ENCODE measurements at regions not wholly inside any gene's neighbourhood (a gene's known extent, or its start where the extent isn't known, plus 50 kb on each side); places are given as distances from the start of the nearest gene placed in this dataset.
A peak's percentile ranks its signal among the peaks of the same experiment; 100 is the strongest.

DNA sequence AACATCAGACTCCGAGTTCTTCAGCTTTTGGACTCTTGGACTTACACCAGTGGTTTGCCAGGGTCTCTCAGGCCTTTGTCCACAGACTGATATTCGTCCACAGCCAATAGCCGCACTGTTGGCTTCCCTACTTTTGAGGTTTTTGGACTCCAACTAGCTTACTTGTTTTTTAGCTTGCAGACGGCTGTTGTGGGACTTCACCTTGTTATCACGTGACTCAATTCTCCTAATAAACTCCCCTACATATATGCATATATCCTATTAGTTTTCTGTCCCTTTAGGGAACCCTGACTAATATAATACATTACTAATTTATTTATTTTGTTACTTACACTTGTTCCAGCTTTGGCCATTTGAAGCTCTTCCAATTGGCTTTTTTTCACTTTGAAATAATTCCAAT is 311.3 kb downstream of the BMP2 start:
- no peak for DNase-seq

DNA sequence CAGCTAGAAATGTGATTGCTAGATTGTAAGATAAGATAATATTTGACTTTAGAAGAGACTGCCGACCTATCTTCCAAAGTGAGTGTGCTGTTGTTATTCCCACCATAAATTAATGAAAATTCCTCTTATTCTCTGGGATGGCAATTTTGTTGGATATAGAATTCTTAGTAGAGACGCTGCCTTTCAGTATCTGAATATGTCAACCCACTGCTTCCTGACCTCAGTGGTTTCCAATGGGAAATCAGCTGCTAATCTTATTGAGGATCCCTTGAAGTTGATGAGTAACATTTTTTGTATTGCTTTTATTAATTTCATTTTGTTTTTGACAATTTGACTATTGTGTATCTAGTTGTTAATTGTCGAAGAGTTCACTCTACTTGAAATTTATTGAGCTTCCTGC is 313.0 kb downstream of the BMP2 start:
- no peak for DNase-seq

DNA sequence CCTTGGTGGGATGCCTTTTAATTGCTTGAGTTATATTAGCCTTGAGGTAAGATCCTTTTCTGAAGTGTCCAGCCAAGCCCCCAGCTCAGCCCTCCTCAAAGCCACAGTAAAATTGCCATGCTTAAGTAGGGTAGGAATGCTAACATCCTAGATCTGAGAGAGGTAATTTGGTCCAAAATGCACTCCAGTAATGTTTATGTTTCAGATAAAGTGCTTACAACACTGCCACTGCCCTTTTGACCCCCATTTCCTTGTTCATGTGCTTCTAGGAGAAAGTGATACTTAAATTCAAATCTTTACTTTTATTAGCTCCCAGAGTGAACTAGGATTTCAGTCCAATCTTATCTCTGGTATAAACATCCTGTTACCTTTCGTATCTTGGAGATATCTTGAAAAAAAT is 318.0 kb downstream of the BMP2 start:
- no peak for DNase-seq

DNA sequence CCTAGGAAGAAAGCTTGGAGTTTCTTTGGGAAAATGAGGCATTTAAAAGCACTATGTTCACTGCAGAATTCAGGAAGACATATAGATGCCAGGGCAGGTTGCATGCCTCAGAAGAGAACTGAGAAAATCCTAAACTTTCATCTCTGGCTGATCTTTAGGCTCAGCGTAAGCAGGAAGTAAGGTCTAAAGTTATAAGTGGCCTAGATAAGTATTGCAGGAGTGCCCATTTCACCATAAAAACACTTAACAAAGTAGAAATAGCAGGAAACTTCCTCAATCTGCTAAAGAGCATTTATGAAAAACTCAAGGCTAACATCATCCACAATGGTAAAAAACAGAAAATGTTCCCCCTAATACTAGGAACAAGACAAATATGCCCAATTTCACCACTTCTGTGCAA is 320.3 kb downstream of the BMP2 start:
- DNase-seq, result no peak

DNA sequence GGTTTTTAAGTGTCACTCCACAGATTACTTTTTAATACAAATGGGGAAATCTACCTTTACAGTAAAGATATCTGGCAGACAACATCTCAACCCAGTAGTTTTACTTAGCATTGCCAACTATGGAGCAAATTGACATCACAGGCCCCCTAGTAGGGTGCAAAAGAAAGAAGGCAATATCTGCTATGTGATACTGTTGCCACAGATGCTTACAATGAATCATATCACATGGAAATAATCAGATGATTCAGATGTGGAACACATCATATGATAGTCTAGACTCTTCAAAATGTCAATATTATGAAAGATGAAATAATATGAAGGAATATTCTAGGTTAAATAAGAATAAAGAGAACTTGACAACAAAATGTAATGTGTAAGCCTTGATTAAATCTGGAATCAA is 322.5 kb downstream of the BMP2 start:
- DNase-seq, result no peak

DNA sequence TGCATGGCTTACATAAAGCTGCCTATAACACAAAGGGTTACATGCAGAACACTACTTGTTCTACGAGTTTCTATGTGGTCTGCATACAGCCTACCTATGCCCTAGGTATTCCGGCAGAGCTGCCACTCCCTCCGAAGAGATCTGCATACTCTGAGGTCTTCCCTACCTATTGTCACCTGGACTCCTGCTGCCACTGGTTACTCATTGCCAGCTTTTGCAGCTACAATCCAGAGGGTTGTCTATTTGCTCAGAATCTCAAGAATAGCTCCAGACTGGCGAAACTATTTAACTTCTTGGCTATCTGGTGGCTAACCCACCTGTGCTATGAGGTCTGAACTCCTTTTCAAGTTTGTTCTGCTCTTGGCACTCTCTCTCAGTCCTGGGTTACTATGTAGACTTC is 323.3 kb downstream of the BMP2 start:
- DNase-seq, result no peak

DNA sequence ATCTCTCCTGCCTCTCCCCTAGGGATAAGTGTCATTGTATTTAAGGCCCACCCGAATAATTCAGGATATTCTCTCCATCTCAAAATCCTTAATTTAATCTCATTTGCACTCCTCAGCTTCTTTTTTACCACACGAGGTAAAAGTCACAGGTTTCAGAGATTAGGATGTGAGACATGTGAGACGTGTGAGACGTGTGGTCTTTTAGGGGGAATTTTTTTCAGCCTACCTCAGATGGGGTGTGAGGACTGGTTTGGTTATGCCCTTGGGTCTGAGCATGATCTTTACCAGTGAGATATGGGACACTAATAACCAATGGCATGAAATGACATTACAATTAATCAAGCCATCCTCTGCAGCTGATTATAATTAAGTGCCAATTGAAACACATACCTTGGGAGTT is 324.2 kb downstream of the BMP2 start:
- no peak for DNase-seq

DNA sequence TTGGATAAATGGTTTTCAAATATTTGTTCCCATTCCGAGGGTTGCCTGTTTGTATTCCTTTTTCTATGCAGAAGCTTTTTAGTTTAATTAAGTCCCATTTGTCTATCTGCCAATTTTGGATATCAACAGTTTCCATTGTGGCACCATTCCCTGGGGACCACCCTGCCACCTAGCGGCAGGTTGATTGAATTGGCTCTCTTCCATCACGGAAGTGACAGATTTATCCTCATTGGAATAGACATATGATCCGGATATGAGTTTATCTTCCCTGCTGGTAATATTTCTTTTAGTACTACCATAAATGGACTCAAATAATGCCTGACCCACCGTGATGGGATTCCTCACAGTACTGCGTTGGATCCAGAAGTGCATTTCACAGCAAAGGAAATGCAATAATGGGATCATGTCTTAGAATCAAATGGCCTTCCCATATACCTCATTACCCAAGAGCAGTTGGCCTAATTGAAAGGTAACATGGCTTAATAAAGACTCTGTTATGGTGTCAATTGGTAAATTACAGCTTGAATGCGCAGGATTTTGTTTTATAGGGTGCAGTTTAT is 327.0 kb downstream of the BMP2 start:
- DNase-seq, result peak in 15 of 56 donors; percentile 1 to 38 (median 4)

DNA sequence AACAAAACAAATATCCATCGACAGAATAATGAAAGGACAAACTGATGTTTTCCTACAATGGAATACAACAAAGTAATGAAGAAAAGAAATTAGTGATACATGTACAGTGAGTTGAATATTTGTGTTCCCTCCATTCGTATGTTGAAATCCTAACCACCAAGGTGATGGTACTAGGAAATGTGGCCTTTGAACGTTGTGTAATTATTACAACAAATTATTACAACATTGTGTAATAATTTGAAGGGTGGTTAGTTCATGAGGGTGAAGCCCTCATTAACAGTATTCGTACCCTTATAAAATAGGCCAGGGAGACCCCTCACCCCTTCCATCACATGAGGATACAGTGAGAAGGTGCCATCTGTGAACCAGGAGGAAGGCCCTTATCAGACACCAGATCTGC is 339.4 kb downstream of the BMP2 start:
- DNase-seq, result no peak

DNA sequence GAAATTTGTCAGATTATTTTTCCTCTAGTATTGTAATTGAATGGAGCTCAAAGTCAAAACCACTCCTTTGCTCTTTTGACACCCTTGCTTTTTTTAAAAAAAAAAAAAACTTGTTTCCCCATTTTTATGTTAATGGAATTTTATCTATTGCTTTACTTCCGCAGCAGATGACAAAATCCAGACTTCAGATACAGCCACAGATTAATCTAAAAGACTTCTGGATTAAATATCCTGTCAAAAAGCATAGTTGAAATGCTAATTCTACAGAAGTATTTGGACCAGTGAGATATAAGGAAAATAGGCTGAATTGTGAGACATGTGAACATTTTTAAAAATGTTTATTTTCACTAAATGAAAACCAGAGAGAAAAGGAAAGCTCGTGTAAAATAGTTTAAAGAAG is 341.4 kb downstream of the BMP2 start:
- DNase-seq, result no peak

DNA sequence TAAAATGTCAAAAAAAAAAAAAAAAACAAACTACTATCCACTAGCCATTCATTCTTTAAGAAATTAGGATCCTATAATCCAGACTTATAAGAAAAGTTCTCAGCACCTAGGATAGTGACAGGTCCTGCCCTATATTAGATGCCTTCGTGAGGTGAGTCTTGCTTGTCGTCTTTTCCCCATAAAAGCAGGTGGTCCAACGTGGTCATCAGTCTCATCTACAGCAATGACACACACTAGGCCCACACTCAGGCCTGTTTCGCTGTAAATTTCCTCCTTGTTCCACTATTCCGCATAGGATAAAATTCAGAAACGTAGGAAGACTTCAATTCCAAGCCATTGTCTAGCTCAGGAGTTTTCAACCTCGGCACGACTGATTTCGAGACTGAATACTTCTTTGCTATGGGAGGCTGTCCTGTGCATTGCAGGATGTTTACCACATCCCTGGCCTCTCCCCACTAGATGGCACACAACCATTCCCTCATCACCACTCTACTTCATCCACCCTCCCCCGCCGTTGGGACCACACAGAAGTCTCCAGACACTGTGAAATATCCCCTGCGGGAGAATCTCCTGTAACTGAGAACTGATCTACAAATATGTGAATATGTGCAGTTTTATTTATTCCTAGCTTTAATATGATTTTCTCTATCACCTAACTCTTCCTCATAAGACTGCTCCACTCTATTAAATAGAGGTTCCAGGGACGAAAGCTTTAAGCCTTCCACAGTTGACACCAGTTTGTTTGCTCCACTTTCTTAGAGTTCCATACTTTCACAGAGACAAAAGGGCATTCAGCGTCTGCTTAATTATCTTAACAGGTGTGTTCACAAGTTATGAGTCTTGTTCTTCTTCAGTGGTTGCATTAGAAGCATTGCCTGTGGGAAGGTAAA is 346.3 kb downstream of the BMP2 start:
- DNase-seq, result peak in 27 of 56 donors; percentile 0 to 52 (median 5)

DNA sequence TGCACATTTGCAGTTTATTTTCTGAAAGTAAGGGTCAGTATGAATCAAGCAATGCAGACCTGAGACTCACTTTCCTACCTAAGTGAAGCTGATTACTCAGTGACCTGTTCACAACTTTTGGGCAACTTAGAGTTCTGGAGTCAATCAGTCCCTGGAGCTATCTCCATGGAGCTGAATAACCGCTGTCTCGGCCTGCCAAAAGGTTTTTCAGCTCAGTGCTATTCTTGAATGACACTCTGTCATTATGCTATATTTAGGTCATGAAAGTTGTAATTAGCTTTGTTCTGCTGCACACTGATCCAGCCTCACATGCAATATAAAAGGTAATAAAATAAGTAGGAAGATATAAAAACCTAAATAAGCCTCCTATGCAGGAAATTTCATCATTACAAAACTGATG is 356.0 kb downstream of the BMP2 start:
- no peak for DNase-seq

DNA sequence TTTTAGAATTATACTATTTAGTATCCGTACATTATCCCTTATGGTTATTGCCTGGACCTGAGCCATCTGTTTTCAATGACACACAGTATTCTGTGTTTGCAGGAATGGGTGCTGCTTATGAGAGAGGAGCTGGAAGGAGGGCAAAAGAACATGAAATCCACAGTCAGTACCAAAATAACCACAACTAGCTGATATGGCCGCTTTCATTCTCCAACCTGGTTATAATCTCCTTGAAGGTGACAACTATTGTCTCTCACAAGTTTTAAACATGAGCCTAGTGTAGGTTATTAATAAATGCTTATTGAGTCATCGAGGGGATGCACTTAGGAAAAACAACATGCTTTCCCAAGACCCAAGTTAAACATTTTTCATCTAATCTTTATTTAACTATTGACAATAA is 356.6 kb downstream of the BMP2 start:
- DNase-seq, result no peak

DNA sequence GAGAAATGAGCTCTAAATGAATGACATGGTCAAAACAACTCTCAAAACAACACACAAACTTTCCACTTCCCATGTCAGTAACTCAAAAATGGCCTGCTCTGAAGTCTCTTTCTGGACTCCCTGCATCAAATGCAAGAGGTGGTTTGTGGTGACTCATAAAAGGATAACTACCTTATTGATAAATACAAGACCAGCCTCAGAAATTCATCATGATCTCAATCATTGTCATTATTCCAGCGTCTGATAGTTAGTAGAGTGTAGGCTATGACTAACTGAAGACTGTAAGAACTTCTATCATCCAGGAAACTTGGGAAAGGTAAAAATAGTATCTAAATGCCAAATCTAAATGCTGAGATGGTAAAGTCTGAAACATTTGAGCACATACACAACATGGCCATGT is 369.4 kb downstream of the BMP2 start:
- no peak for DNase-seq

DNA sequence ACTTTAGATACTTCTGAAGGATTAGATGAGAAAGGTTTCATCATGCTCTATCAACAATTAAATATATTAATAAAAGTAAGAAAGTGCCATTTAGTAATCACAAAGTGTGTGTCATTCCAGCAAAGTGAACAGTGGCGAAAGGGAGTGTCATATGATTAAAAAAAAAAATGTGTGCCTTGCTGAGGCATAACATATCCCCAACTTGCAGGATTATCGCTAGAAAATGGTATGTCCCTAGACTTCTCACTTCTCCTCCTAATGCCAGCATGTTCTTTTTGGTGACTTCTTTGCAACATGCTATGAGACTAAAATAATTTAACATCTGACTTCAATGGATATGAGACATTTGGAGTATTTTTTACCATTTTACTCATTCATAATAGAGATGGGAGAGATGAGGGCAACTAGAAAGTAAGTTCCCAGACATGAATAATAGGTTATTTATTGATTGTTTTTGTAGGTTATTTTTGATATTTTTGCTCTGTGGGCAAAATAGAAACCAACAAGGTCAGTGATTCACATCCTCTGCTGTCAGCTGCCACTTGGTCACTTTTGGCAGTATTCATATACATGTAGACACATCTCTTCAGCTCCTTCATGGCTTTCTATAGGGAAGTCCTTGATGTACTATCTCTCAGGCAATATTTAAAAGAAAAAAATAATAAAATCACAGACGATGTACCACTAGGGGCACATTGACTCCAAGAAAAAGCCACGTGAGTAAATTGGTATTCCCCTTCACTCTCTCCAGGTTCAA is 370.1 kb downstream of the BMP2 start:
- no peak for DNase-seq

DNA sequence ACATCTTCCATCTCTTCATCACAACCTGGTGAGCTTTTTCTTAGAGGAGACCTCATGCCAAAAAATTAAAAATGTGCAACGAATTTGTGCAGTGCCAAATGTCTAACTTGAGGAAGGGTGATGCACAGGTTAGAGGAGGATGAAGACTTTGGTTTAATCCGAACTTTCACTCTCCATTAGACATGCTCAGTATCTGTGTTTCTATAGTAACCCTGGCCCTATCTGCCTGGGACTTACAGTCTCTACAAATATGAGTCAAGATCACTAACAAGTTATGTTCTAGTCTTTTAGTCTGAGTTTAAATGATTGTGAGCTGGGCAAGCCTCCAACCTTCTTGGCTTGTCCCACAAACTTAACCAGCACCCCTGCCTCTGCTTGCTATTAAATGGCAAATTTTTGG is 377.0 kb downstream of the BMP2 start:
- DNase-seq, result no peak

DNA sequence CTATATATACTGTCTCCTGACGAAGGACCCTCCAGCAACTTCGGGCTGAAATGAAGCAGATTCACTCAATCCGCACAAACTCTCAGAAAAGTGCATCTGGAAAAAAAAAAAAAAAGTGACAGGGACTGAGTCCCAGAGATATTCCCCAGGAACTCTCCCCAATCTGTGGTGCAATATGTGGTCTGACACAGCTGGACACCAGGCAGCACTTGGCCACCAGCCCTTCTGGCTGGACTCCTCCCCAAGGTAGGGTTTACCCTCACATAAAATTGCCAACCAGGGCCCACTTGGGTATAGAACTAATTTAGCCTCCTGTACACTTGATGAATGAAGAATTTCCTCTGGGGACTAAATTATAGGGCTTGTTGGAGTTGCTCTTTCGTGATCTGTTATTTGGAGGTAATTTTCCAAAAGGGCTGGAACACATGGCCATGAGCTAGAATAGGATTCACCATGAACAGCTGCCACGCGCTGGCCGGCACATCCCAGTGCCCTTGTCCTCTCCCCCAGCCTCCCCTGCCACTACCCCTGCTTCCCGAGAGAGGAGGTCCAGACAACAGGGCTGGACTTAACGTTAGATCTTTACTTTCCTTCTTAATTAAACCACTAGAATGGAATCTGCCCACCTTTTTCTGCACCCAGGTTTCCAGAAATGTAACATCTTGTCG is 379.2 kb downstream of the BMP2 start:
- DNase-seq, result no peak

DNA sequence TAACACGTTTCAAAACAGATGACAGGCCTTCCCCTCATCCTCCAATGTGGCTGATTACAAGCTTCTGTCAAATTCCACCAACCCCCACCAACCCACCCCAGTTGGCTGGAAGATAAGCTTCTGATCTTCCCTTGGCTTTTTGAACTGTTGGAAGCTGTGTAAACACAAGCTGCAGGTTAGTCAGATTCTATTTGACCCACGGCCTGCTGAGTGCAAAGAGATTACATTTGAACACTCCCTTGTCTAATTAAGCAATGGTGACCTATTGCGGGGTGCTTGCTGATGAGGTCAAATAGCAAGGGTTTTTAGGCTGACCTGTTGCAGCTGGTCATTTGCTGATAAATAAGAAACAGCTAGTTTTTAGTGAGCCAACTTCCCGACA is 379.7 kb downstream of the BMP2 start:
- DNase-seq, result no peak

DNA sequence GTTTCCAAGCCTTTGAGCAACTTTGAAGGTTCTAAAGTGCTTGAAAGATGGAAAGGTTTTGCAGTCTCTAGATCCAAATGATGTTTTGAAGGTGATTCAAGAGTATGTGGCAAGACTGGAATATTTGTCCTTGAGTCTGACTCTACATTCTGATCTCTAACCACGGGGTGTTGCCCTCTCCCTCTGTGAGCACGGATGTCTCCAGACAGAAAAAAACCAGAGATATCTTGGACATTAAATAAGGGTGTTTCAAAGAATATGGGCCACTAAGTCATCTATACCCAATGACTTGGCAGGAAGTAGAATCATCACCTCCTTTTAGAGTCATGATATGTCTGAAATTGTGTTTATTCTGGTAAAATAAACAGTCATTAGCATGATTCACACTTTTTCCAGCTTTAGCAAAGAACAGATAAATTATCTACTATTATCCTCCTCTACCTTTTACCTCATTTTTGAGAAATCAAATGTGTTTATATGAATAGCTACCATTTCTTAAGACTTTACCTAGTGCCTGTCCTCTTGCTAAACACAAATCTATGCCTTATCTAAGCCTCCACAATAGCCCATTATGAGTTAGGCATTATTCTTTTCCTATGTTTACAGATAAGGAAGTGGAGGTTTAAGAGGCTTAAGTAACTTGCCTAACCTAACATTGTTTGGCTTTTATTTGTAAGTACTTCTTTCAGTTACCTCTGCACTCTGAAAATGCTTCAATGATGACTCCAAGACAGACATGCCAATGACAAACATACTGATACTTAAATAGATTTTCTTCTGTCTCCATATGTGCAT is 384.4 kb downstream of the BMP2 start:
- no peak for DNase-seq

DNA sequence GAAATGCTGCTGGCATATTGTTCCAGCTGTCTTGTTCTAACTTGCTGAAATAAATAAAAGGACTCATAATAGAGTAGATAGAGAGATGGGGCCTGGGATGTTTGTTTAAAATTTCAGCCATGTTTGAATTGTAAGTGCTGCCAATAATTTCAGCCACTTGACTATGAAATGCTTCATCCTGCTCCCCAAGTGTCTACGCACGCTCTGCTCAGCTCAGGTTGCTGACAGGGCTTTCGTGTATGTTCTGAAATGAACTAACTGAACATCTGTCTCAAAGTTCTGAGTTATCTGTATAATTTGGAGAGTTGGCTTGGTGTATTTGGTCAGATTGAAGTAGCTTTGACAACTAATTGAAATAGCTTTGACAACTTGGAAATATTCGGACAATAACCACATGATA is 387.8 kb downstream of the BMP2 start:
- no peak for DNase-seq

DNA sequence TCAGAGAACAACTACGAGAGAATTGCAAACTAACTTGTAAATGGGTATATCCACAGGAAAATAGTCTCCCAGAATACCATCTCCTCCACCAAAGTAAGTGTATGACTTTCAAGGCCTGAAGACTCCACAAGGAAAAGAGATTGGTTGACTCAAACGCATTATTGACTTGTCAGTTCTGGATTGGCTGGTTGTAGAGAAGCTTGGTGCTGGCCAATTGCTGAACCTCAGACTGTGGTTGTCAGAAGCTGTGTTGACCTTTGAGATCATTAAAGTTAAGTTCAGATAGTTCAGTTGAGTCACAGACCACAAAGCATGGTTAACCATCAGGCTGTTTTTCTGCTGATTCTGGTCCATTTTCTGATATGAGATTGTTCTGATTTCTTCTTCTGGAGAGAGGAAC is 388.3 kb downstream of the BMP2 start:
- no peak for DNase-seq
